GM23248 (cell line): ENCODE measurements at regions not wholly inside any gene's neighbourhood (a gene's known extent, or its start where the extent isn't known, plus 50 kb on each side); places are given as distances from the start of the nearest gene placed in this dataset.

Source experiments
- DNase-seq: peaks from one replicate; pipeline ENCODE4 v3.0.0-alpha.2; 2015
- H2AFZ ChIP-seq: fragments of 200-600 bp; sonication (generic); 2 replicates; pipeline ENCODE4 v1.6.1; 2016; ENCODE audit warnings: antibody characterized with exemption
- H3F3A ChIP-seq: fragments of 200-600 bp; sonication (generic); 2 replicates; pipeline ENCODE4 v1.6.1; 2016; ENCODE audit warnings: mild to moderate bottlenecking, antibody characterized with exemption, mixed run types; ENCODE audit not compliant: insufficient read depth
- H3K27ac ChIP-seq: fragments of 200-600 bp; sonication (generic); 2 replicates; pipeline ENCODE4 v1.5.1; 2016; ENCODE audit warnings: mild to moderate bottlenecking
- H3K27me3 ChIP-seq: fragments of 200-600 bp; sonication (generic); replicated peaks from 2 replicates; pipeline ENCODE4 v1.6.1; 2016; ENCODE audit warnings: mild to moderate bottlenecking; ENCODE audit not compliant: insufficient read depth
- H3K36me3 ChIP-seq: fragments of 200-600 bp; sonication (generic); 2 replicates; pipeline ENCODE4 v1.6.1; 2016; ENCODE audit warnings: low read depth, mild to moderate bottlenecking
- H3K4me1 ChIP-seq: fragments of 200-600 bp; sonication (generic); 2 replicates; pipeline ENCODE4 v1.6.1; 2016; ENCODE audit warnings: mild to moderate bottlenecking; ENCODE audit not compliant: insufficient read depth
- H3K4me2 ChIP-seq: fragments of 200-600 bp; sonication (generic); one replicate; pipeline ENCODE4 v1.6.1; 2016; ENCODE audit warnings: mild to moderate bottlenecking; ENCODE audit not compliant: unreplicated experiment
- H3K4me3 ChIP-seq: fragments of 200-600 bp; sonication (generic); 2 replicates; pipeline ENCODE4 v1.5.1; 2016; ENCODE audit warnings: mild to moderate bottlenecking
- H3K79me2 ChIP-seq: fragments of 200-600 bp; sonication (generic); 2 replicates; pipeline ENCODE4 v1.6.1; 2016; ENCODE audit warnings: mild to moderate bottlenecking; ENCODE audit not compliant: insufficient read depth
- H3K9ac ChIP-seq: fragments of 200-600 bp; sonication (generic); 2 replicates; pipeline ENCODE4 v1.6.1; 2016; ENCODE audit warnings: mild to moderate bottlenecking
- H3K9me2 ChIP-seq: fragments of 200-600 bp; sonication (generic); 2 replicates; pipeline ENCODE4 v1.6.1; 2016; ENCODE audit warnings: mixed run types, mild to moderate bottlenecking, moderate library complexity; ENCODE audit not compliant: insufficient read depth
- H3K9me3 ChIP-seq: fragments of 200-600 bp; sonication (generic); one replicate; pipeline ENCODE4 v1.6.1; 2017; ENCODE audit warnings: low read depth
- H4K20me1 ChIP-seq: fragments of 200-600 bp; sonication (generic); 2 replicates; pipeline ENCODE4 v1.6.0; 2016; ENCODE audit not compliant: insufficient read depth
- EZH2 ChIP-seq: fragments of 200-600 bp; sonication (generic); IDR thresholded peaks from 2 replicates; pipeline ENCODE4 v1.6.1; 2018; ENCODE audit warnings: antibody characterized with exemption, mild to moderate bottlenecking; ENCODE audit not compliant: insufficient read depth, poor library complexity, severe bottlenecking
- EZH2phosphoT487 ChIP-seq: fragments of 200-600 bp; sonication (generic); IDR thresholded peaks from 2 replicates; pipeline ENCODE4 v1.6.1; 2018; ENCODE audit warnings: antibody characterized with exemption, moderate library complexity, mild to moderate bottlenecking, low read depth; ENCODE audit not compliant: insufficient read depth
- WGBS, 2 experiments: methylation state at CpG; one replicate each; pipeline ENCODE4 v1.1.6; 2015 to 2017; ENCODE audit warnings: low lambda C conversion rate in 2 of 2, low coverage in 1 of 2; ENCODE audit errors: missing lambda C conversion rate in 2 of 2; 5-methylcytosine and 5-hydroxymethylcytosine counted together
- in situ Hi-C: fragments of 300-500 bp; cut with MboI; formaldehyde crosslinking; loops from 2 replicates; pipeline ENCODE4 v1.15.0; 2020

- Histone ChIP-seq H3K9me2 (no peaks in the 10 kb centered on the region), H2AFZ (no peak overlapping the region), H3K4me2 (no peak overlapping the region), H3K27me3 (no peaks in the 10 kb centered on the region), H3K9me3 (no peaks in the 10 kb centered on the region), H3K36me3 (no peaks in the 10 kb centered on the region), H4K20me1 (no peaks in the 10 kb centered on the region), H3K79me2 (no peaks in the 10 kb centered on the region), H3F3A (no peaks in the 10 kb centered on the region), H3K4me1 (no peaks in the 10 kb centered on the region), H3K4me3 (no peak overlapping the region), H3K27ac (no peak overlapping the region), H3K9ac (no peak overlapping the region)
- WGBS, 2 experiments, result 44 to 57% methylated on average over 21 of the region's 21 CpGs
- TF ChIP-seq EZH2 (no peak), EZH2phosphoT487 (no peak)
- DNase-seq, result no peak
- in situ Hi-C loops, result no loop called here
Observed at GRCh38 chr10:131654471-131655087, 246.2 kb upstream of the PPP2R2D start.

- H3K9me3 ChIP-seq, result no peaks in the 10 kb centered on the region
- in situ Hi-C loops, result no loop called here
Observed at GRCh38 chr10:131655101-131655849, 245.5 kb upstream of the PPP2R2D start.

GRCh38 chr10:131656009-131656408 lies 244.8 kb upstream of the PPP2R2D start:
- Histone ChIP-seq H3F3A (no peaks in the 10 kb centered on the region), H3K27me3 (no peaks in the 10 kb centered on the region), H3K79me2 (no peaks in the 10 kb centered on the region), H3K4me2 (no peak overlapping the region), H3K27ac (no peak overlapping the region), H3K9ac (no peak overlapping the region), H3K4me1 (no peaks in the 10 kb centered on the region), H3K9me3 (no peaks in the 10 kb centered on the region), H2AFZ (no peak overlapping the region), H4K20me1 (no peaks in the 10 kb centered on the region), H3K9me2 (no peaks in the 10 kb centered on the region), H3K4me3 (no peak overlapping the region), H3K36me3 (no peaks in the 10 kb centered on the region)
- WGBS, 2 experiments, result 51 to 59% methylated on average over 7 of the region's 7 CpGs
- in situ Hi-C loops, result no loop called here
- DNase-seq, result no peak
- TF ChIP-seq EZH2, result no peak
- TF ChIP-seq EZH2phosphoT487, result no peak

More at GRCh38 chr10:131655101-131655849, 245.5 kb upstream of the PPP2R2D start:
- H4K20me1 ChIP-seq, result no peaks in the 10 kb centered on the region
- no peaks in the 10 kb centered on the region for H3K27me3 ChIP-seq
- no peaks in the 10 kb centered on the region for H3F3A ChIP-seq
- H3K79me2 ChIP-seq, result no peaks in the 10 kb centered on the region
- H3K4me2 ChIP-seq, result no peak overlapping the region
- no peak overlapping the region for H3K4me3 ChIP-seq
- no peak overlapping the region for H2AFZ ChIP-seq
- no peaks in the 10 kb centered on the region for H3K36me3 ChIP-seq
- WGBS, 2 experiments, result 41 to 45% methylated on average over 14 to 16 of the region's 16 CpGs
- H3K27ac ChIP-seq, result no peak overlapping the region
- H3K4me1 ChIP-seq, result no peaks in the 10 kb centered on the region
- no peak overlapping the region for H3K9ac ChIP-seq
- TF ChIP-seq EZH2 (no peak), EZH2phosphoT487 (no peak)
- H3K9me2 ChIP-seq, result no peaks in the 10 kb centered on the region
- no peak for DNase-seq

- Histone ChIP-seq H3K9me2 (no peaks in the 10 kb centered on the region), H2AFZ (no peak overlapping the region), H3K9me3 (no peaks in the 10 kb centered on the region), H3K79me2 (no peaks in the 10 kb centered on the region), H3K4me3 (no peak overlapping the region), H3K27me3 (no peaks in the 10 kb centered on the region), H3K4me2 (no peak overlapping the region), H3K36me3 (no peaks in the 10 kb centered on the region), H3K9ac (no peak overlapping the region), H4K20me1 (no peaks in the 10 kb centered on the region), H3K27ac (no peak overlapping the region), H3K4me1 (no peaks in the 10 kb centered on the region), H3F3A (no peaks in the 10 kb centered on the region)
- DNase-seq, result no peak
- TF ChIP-seq EZH2 (no peak), EZH2phosphoT487 (no peak)
- in situ Hi-C loops, result no loop called here
- WGBS, 2 experiments, result 15 to 17% methylated on average over 9 of the region's 9 CpGs
Observed at GRCh38 chr10:131656431-131656841, 244.4 kb upstream of the PPP2R2D start.
